Breast epithelium (tissue), 3 donors: ENCODE measurements at regions not wholly inside any gene's neighbourhood (a gene's known extent, or its start where the extent isn't known, plus 50 kb on each side); places are given as distances from the start of the nearest gene placed in this dataset.

Source experiments
- POLR2A ChIP-seq: fragments of 450-650 bp; IDR thresholded peaks from one replicate; pipeline ENCODE4 v1.6.1; 2016; ENCODE audit warnings: antibody characterized with exemption, mild to moderate bottlenecking, moderate library complexity
- POLR2AphosphoS5 ChIP-seq, 3 donors: sonication (generic); formaldehyde crosslinking; IDR thresholded peaks; one replicate each; pipeline ENCODE4 v1.6.1; 2017; ENCODE audit warnings: antibody characterized with exemption in 3 of 3
- TF ChIP-seq, protein P1 (sequence below), 3 donors: fragments of 450-650 bp; IDR thresholded peaks; one replicate each; pipeline ENCODE4 v1.5.1; 2016 to 2017; ENCODE audit warnings: antibody characterized with exemption in 3 of 3, mild to moderate bottlenecking in 3 of 3, moderate library complexity in 3 of 3

DNA sequence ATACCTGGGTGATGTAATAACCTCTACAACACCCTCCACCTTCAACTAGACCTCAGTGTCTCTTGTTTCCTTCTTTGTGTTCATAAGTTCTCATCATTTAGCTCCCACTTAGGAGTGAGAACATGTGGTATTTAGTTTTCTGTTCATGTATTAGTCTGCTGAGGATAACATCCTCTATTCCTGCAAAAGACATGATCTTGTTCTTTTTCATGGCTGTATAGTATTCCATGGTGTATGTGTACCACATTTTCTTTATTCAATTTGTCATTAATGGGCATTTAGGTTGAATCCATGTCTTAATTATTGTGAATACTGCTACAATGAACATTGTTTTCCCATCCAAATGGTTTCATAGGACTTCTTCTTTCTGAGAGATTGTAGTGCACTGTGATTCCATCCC is 135.7 kb downstream of the MBL2 start:
- TF ChIP-seq POLR2AphosphoS5 (IDR thresholded peaks at IDR 0.05) (no peak), POLR2A (no peak)
- TF ChIP-seq, protein P1, sequence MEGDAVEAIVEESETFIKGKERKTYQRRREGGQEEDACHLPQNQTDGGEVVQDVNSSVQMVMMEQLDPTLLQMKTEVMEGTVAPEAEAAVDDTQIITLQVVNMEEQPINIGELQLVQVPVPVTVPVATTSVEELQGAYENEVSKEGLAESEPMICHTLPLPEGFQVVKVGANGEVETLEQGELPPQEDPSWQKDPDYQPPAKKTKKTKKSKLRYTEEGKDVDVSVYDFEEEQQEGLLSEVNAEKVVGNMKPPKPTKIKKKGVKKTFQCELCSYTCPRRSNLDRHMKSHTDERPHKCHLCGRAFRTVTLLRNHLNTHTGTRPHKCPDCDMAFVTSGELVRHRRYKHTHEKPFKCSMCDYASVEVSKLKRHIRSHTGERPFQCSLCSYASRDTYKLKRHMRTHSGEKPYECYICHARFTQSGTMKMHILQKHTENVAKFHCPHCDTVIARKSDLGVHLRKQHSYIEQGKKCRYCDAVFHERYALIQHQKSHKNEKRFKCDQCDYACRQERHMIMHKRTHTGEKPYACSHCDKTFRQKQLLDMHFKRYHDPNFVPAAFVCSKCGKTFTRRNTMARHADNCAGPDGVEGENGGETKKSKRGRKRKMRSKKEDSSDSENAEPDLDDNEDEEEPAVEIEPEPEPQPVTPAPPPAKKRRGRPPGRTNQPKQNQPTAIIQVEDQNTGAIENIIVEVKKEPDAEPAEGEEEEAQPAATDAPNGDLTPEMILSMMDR (IDR thresholded peaks at IDR 0.05), result no peak
